SW480 (cell line): ENCODE measurements at regions not wholly inside any gene's neighbourhood (a gene's known extent, or its start where the extent isn't known, plus 50 kb on each side); places are given as distances from the start of the nearest gene placed in this dataset.

Experiments
- DNase-seq: peaks from one replicate; pipeline ENCODE4 v3.0.0-alpha.2; 2016; ENCODE audit warnings: low spot score

GRCh38 chr18:61989138-61989537, 96.3 kb upstream of the RNF152 start:
- no peak for DNase-seq

- no peak for DNase-seq
These were observed 95.3 kb upstream of the RNF152 start for GRCh38 chr18:61988100-61988499.

DNA sequence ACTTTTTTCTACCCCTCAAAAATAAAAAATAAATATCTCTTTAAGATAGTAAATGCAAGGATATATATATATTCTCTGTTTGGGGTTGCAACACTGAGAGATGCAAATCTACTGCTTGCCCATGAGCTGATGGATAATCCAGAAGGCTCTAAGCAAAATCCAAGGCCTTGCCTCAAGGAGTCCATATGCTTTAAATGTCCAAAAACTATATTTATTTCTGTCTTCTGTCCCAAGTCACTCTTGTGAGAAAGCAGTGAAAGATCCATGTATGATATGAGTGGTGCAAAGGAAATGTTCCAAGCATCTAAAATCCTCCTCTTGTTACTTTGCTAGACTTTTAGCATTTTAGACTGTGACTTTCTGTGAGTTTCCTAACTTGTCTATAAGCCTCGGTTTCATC, 92.9 kb upstream of the RNF152 start:
- no peak for DNase-seq

- DNase-seq, result no peak
These were observed 91.5 kb upstream of the RNF152 start for GRCh38 chr18:61984349-61984748.

DNA sequence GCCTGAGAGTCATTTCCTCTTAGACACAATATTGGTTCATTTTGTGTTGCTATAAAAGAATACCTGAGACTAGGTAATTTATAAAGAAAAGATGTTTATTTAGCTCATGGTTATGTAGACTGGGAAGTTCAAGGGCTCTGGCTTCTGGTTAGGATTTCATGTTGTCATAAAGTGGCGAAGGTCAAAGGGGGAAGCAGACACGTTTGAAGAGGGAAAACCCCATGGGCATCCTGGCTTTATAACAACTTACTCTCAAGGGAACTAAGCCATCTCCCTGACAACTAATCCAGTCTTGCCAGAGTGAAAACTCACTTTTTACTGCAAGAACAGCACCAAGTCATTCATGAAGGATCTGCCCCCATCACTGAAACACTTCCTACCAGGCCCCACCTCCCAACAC, 89.7 kb upstream of the RNF152 start:
- DNase-seq, result no peak

DNA sequence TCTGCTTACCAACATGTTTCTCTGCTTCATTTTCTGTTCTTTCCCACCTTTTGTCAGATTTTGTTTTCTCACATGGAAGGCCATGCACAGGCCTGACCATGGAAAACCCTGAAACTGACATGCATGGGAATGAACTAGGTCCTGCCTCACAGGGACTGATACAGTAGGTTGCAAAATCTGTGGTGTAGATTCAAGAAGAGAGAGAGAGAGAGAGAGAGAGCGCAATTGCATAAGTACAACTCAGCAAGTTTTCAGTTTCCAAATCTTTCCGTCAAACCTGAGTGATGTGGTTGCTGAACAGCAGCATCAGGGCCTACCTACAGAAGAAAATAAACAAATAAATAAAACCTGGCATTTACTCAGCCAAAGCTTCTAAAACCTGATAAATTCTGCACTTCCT, 87.5 kb upstream of the RNF152 start:
- no peak for DNase-seq

DNA sequence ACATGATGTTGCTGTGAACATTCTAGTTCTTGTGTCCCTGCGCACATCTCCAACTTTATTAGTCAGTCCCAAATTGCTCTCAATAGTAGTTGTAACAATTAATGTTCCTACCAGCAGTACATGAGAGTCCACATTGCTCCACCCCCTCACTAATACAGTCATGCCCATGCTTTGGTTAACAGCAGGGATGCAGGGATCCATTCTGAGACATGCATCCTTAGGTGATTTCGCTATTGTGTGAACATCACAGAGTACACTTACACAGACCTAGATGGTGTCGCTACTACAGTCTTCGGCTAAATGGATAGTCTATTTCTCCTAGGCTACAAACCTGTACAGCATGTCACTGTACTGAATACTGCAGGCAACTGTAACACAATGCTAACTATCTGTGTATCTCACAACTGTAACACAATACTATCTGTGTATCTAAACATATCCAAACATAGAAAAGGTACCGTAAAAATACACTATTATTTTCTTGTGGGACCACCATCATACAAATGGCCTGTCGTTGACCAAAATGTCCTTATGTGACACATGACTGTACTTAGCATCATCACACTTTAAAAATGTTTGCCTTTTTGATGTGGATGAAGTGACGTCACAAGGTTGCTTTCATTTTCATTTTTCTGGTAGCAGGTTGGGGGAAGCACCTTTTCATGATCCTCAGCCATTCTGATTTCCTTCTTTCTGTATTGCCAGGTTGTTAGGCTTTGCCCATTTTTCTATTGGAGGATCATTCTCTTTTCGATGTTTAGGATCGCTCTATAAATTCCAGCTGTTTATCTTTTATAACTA, 82.9 kb upstream of the RNF152 start:
- no peak for DNase-seq

DNA sequence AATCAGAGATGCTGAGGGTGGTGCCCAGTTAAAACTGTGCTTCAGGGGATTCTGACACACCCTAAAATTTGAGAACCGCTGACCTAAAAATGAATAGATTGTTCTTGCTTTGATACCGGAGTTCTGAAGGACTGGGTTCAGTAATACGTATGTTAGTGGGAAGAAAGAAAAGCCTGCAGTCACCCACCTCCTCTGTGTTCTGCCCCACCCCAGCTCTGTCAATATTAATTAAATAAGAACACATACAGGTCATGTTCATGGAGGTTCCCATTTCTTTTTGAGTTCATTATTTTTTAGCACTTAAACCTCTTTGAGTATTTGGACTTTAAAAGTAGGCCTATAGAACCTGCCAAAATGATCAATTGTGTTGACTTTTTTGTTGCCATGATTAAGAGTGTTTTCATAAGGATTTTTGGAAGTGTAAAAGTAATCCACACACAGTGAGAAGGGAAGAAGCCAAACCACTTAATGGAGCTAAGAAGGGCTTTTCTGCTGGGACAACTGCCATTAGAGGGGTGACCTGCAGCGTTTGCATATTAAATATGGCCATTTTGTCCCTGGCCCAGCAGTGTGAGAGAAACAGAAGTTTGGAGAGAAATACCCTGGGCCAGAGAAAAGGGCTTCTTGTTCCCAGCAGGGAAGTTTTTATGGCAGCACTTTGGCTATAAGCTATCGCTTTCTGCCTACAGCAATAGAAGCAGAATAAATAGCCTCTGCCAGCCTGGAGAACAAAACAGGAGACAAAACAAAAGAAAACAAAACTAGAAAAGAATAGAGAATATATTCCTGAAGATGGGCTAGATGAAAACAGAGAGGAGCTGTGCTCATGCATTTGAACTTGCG, 80.7 kb upstream of the RNF152 start:
- DNase-seq, result no peak

- DNase-seq, result peak; percentile 11
These were observed 79.8 kb upstream of the RNF152 start for GRCh38 chr18:61972389-61973264.

DNA sequence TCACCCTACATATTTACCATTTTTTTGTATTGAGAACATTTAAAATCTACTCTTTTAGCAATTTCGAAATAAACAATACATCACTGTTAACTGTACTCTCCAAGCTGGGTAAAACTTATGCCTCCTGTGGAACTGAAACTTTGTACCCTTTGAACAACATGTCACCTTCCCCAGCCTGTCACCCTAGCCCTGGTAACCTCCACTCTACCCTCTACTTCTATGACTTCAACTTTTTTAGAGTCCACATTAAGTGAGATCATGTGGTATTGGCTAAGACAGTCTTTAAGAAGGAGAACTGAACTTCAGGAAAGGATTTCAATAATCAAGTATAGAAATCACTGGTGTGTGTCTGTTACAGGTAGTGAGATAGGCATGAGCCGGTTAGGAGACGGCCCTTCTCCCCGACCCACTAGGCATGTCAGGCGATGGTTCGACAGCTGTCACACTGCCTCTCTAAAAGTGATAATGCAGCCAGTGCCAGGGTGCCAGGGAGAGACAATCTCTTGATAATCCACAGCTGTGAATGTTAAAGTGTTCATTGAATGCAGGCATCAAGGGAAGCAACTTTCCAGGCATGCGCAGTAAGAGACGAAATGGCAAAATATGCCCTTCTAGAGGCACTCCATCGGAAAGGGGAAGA, 74.6 kb upstream of the RNF152 start:
- no peak for DNase-seq

GRCh38 chr18:61965311-61965710, 72.5 kb upstream of the RNF152 start:
- no peak for DNase-seq

DNA sequence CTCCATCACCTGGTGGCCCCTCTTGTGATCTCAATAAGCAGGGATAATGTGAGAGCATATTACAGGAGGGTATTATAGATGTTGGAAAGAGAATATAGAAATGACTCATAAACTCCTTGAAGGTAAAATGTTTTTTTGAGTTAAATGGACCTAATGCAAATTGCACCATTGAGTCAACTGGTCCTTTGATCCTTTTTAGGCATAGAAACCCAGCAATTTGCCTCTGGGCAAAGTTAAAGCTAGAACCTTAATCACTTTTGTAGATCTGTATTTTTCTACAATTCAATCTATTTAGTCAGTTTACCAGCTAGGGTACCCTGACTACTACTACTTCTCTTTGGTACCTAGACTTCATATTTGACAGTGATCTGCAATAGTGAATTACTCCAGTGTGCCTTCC, 71.8 kb upstream of the RNF152 start:
- no peak for DNase-seq

DNA sequence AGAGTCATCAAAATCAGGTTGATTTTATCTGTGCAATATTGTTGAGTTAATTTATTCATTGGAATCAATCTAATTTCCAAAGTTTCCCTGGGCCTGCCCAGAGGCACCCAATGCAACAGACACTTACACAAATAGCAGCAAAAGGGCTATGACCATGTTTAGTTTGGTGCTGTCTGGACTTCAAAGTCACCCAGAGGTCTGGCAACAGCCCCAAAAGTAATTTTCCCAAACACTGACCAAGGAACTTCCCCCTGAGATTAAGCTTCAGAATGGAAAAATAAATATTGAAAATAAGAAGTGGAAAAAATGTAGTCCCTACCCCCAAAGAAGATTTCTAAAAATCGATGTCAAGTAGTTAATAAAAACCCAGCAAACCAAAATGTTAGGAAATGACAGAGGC, 70.9 kb upstream of the RNF152 start:
- DNase-seq, result no peak

DNA sequence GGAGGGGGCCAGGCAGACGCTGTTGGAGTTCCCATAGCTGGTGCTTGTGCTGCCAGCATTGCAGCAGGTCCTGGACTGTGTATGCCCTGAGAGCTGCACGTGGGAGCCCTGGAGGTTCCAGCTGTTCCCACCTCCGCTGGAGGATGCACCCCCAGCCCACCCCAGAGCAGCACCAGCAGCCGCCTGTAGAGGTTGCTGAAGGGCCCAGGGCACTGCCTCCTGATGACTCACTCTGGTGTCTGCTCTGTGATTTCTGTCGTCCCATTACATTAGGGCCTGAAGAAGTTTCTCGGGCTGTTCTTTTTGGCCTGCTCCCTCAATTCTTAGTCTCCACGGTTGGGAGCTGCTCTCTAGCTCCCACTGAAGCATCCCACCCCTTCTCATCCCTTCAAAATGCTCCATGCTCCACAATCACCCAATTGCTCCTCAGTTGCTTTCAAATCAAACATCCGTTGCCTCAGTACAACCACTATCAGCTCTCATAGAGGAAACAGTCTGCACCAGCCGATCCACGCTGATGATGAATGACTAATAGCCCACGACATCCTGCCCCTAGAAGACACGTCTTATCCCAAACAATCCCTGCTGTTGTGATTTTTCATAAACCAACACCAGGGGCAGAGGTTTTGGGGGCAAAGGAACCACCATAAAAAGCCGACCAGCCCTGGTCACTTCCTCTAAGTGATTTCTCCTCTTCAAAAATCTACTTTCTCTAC, 65.2 kb upstream of the RNF152 start:
- DNase-seq, result no peak

DNA sequence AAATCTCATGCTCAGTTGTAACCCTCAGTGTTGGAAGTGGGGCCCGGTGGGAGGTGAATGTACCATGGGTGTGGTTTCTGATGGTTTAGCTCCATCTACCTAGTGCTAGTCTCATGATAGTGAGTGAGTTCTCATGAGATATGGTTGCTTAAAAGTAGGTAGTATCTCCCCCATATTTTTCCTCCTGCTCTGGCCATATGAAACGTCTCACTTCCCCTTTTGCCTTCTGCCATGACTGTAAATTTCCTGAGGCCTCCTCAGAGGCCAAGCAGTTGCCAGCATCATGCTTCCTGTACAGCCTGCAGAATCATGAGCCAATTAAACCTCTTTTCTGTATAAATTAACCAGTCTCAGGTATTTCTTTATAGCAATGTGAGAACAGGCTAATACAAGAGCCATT, 62.8 kb upstream of the RNF152 start:
- no peak for DNase-seq

DNA sequence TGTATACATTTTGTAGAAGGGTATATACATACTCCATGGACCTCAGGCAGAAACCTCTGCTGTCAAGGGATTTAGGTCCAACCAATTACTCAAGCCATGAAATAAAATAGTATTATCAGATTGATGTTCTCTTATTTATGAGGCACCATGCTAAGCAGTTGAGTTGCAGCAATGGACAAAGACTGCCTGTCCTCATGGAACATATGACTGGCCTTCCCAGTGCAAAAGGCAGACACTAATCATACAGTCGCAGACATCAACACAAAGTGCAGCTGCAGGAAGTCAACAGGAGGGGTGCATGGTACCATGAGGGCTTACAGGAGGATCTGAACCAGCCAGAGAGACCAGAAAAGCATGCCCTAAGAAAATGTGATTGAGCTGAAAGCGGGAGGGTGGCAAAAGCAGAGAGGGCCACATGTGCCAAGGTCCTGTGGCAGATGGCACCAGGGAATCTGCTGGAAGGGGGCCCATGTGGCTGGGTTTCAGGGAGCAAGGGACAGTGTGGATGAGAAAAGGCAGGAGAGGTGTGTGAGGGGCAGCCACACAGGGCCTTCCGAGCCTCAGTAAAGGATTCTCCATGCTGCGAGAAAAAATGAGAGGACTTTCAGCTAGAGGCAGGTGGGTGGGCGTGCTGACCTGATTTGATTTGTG, 61.4 kb upstream of the RNF152 start:
- no peak for DNase-seq

- DNase-seq, result no peak
These were observed 60.8 kb upstream of the RNF152 start for GRCh38 chr18:61953641-61954040.

DNA sequence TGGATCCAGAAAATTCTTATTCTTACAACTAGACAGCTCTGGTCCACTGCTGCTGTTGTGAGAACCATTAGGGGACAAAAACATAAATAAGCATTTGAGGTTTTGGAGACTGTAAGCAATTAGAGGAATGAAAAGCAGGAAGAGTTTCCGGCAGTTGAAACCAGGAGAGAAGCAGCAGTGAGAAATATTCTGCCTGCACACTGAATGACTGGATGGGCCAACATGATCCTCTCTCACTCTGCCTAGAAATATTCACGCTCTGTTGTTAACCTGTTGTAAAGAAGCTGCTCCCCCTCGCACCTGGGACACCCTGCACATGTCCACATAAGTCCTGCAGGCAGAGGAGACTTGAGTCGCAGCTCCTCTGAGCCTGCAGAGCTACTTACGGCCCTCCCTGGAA, 60.4 kb upstream of the RNF152 start:
- no peak for DNase-seq

DNA sequence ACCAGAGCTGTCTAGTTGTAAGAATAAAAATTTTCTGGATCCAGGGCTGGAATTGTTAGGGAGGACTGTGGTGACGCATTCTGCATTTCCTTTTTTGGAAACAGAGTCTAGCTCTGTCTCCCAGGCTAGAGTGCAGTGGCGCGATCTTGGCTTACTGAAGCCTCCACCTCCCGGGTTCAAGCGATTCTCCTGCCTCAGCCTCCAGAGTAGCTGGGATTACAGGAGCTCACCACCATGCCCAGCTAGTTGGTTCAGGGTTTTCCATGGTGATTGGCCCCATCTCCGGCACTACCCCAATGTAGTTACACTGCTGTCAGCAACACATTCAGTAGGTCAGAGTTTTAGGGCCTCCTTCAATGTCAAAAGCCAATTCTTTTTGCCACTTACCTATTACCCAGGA, 58.6 kb upstream of the RNF152 start:
- no peak for DNase-seq

DNA sequence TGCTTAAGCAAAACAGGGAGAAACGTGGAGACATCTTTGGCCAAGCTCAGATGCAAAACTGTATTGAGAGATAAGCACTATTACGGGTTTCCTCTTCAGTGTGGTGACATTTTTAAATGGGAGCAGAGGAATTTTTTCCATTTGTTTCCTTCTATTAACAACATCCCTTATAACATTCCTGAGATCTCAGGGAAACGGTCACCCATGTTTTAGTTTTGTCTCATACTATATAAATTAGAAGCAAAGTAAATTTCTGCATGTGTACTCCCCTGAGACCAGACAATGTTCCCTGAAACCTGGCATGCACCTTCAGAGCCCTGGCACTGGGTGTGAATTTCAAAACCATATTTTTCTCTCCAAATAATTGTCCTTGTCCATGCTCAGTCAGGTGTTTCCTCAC, 57.6 kb upstream of the RNF152 start:
- no peak for DNase-seq

GRCh38 chr18:61949946-61950345, 57.1 kb upstream of the RNF152 start:
- DNase-seq, result no peak
